GM12873 (cell line): ENCODE measurements at regions not wholly inside any gene's neighbourhood (a gene's known extent, or its start where the extent isn't known, plus 50 kb on each side); places are given as distances from the start of the nearest gene placed in this dataset.

Experiments
- TF ChIP-seq, protein P1 (sequence below): IDR thresholded peaks from 2 replicates; pipeline ENCODE4 v1.5.1; 2012; ENCODE audit warnings: low read depth, mild to moderate bottlenecking, moderate library complexity, low read length, control low read depth; ENCODE audit not compliant: insufficient read depth; ENCODE audit errors: missing control alignments

DNA sequence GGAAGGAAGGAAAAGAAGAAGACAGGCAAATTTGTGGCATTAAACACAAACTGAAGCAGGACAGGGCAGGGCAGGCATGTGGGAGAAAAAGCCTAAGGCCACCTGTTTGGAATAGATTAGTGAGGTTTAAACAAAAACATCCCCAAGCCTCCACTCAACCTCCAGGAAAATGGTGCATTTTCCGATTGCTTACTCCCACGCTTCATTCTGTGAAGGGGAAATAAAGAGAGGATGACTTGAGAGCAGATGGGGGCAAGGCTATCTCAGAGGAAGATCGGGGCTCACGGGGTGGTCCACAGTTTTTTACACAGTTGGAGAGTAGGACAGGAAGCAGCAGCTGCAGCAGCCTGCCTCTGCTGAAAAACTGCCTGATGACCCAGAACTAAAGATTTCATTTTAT is 250.9 kb downstream of the DUSP6 start:
- TF ChIP-seq, protein P1, sequence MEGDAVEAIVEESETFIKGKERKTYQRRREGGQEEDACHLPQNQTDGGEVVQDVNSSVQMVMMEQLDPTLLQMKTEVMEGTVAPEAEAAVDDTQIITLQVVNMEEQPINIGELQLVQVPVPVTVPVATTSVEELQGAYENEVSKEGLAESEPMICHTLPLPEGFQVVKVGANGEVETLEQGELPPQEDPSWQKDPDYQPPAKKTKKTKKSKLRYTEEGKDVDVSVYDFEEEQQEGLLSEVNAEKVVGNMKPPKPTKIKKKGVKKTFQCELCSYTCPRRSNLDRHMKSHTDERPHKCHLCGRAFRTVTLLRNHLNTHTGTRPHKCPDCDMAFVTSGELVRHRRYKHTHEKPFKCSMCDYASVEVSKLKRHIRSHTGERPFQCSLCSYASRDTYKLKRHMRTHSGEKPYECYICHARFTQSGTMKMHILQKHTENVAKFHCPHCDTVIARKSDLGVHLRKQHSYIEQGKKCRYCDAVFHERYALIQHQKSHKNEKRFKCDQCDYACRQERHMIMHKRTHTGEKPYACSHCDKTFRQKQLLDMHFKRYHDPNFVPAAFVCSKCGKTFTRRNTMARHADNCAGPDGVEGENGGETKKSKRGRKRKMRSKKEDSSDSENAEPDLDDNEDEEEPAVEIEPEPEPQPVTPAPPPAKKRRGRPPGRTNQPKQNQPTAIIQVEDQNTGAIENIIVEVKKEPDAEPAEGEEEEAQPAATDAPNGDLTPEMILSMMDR: no peak

DNA sequence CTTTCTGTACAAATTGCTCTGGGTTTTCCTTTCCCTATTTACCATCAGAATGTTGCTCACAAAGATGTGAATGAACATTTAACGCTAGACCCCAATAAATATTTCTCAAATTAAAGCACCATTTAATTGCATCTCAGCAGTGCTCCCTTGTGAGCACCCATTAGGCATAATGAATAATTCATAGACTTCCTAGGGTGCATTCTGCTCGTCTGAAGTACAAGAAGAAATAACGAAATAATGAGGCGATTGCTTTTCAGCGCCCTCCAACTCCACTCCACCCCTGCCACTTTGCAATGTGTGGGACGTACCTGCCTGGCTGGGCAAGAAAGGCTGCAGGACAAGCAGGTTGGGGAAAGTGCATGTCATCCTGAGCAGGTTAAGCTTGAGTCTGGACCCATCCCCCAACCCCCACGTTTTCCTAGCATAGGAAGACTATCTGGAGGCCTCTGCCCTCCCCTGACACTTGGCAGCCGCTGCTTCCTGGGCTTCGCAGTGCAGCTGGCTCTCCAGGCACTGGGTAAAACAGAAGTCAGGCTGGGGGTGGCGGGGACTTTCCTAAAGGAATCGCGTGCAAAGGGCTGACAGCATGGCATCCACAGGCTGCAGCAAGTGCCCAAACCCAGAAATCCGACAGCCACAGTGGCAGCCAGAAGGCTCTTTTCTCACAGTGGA is 253.7 kb downstream of the DUSP6 start:
- TF ChIP-seq, protein P1: no peak

DNA sequence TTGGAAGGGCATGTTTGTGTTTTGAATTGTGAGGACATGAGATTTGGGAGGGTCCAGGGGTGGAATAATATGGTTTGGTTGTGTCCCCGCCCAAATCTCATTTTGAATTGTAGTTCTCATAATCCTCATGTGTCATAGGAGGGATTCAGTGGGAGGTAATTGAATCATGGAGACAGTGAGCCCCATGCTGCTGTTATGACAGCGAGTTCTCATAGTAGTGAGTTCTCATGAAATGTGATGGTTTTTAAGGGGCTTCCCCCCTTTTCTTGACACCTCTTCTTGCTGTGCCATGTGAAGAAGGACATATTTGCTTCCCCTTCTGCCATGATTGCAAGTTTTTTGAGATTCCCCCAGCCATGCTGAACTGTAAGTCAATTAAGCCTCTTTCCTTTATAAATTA is 260.0 kb downstream of the DUSP6 start:
- TF ChIP-seq, protein P1: no peak

DNA sequence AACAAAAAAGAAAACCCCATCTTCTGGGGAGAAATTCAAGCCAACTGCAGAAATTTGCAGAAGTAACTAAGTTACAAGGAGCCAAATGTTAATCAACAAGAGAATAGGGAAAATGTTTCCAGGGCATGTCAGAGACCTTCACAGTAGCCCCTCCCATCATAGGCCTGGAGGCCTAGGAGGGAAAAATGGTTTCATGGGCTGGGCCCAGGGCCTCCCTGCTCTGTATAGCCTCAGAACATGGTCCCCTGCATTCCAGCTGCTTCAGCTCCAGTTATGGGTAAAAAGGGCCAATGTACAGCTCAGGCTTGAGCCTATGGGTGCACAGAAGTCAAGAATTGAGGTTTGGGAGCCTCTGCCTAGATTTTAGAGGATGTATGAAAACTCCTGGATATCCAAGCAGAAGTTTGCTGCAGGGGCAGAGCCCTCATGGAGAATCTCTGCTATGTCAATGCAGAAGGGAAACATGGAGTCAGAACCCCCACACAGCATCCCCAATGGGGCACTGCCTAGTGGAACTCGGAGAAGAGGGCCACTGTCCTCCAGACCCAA is 260.9 kb downstream of the DUSP6 start:
- TF ChIP-seq, protein P1: no peak

DNA sequence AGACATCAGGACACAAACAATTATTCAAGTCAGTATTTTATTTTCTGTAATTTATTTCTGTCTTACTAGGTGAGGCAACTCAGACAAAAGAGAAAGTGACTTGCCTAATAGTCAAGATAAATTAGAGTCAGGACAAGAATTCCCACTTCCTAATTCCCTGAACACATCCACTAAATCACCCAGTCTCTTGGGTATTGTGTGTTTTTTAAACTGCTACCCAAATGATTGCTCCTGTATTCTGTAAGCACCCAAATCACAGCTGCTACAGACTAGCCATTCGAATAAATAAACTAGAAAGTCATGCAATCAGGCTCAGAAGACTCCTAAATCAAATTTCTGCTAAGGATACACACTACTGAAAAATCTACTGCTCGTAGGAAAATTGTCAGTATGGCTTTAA is 263.0 kb downstream of the DUSP6 start:
- TF ChIP-seq, protein P1: no peak

DNA sequence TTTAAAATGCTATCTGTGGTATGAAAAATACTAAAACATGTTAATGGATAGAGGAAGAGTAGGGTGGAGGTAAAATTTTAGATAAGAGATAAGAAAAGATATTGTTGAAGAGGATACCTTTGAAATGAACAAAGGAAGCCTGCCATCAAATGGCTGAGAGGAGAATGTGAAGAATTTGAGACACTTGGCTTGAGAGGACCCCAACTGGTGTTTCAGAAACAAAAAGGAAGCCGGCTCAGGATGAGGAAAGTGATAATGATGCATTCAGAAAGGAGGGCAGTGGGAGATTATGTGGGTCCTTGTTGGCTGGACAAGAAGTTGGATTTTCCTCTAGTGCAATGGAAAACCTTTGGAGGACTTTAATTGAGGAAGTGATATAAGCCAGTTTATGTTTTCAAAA is 264.4 kb downstream of the DUSP6 start:
- TF ChIP-seq, protein P1: no peak

DNA sequence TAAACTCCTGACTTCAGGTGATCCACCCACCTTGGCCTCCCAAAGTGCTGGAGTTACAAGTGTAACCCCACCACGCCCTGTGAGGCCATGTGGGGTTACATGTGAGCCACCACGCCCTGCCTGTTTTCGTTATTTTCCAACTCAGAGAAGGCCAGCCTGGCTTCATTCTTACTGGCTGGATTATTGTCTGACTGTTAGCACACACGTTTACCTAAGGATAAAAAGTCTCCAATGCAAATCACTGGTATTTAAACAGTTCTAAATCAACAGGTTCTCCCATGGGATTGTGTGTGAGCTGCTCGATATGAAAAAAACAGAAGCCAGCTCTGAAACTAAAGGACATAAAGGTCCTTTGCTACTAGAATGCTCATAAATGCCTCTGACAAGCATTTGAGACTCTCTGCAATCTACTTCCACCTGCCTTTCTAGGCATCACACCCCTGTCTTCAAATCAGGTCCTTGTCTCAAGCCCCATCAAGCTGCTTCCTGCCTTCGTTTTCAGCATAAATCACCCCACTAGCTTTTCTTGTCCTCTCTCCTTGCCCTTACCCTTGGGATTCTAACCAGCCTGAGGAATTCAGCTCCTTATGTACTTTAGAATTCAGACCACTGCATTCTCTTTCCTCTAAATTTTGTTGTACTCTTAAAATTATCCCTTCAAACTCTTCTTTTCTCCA is 265.0 kb downstream of the DUSP6 start:
- TF ChIP-seq, protein P1: no peak
